Activated CD8-positive, alpha-beta memory T cell treated with anti-CD3 and anti-CD28 coated beads for 36 hours (primary cell): ENCODE measurements at regions not wholly inside any gene's neighbourhood (a gene's known extent, or its start where the extent isn't known, plus 50 kb on each side); places are given as distances from the start of the nearest gene placed in this dataset.

Experiments
- CTCF ChIA-PET: fragments of 350-600 bp; sonication (Branson Sonifier 250); formaldehyde crosslinking; loops from one replicate; lab custom pipeline; 2021; ENCODE audit warnings: antibody characterized with exemption; lab: Charles Lee
- POLR2A ChIA-PET: fragments of 350-600 bp; sonication (Branson Sonifier 250); formaldehyde crosslinking; loops from one replicate; lab custom pipeline; 2021; ENCODE audit warnings: antibody characterized with exemption; lab: Charles Lee

DNA sequence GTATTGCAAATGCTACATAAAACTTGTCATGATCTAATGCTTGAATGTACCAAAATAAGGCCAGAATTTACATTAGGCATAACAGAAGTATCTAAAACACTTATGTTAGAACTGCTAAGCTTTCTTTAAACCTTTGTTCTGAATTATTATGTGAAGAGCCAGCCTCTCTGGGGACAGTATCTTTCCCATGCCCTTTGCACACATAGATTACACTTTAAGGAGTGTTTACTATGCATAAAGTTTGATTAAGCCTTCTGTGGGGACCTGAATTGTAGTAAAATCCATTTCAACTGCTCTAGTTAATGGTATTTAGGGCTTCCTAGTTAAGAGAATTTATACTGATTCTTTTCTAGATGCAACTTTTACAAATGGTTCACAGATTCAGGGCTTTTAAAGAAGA is 444.7 kb downstream of the IPMK start:
- CTCF ChIA-PET: no interaction called here
- POLR2A ChIA-PET: no interaction called here

DNA sequence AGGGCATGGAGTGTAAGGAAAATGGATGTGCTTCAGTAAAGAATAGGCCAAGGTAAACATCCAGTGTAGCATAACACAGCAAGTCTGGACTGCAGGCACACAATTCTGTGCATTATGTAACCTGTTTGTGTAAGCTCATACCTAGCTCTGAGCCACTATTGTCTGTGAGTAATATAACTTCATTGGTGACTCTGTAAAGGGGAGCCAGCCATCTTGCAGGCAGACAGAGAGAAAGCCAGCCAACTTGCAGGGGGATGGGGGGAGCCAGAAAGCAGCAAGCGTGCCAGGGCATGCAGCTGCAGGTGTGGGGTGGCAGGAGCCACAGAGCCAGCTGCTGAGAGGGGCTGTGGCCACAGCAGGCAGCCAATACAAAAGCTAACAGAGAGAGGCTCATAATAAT is 449.2 kb downstream of the IPMK start:
- ChIA-PET POLR2A (no interaction called here), CTCF (no interaction called here)

DNA sequence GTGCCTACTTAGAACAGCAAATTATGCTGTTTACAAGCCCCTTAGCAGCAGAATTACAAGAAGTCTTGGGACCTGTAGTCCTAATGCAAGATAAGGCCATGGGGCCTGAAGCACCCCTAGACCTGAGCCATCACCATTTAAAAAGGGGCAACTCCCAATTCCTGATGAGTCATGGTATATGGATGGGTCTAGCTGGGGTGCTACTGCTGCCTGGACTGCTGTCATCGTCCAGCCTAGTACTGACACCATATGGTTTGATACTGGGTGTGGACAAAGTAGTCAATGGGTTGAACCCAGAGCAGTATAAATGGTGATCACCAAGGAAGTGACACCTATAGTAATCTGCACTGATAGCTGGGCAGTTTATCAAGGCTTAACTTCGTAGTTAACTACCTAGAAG is 450.0 kb downstream of the IPMK start:
- CTCF ChIA-PET: no interaction called here
- POLR2A ChIA-PET: no interaction called here

DNA sequence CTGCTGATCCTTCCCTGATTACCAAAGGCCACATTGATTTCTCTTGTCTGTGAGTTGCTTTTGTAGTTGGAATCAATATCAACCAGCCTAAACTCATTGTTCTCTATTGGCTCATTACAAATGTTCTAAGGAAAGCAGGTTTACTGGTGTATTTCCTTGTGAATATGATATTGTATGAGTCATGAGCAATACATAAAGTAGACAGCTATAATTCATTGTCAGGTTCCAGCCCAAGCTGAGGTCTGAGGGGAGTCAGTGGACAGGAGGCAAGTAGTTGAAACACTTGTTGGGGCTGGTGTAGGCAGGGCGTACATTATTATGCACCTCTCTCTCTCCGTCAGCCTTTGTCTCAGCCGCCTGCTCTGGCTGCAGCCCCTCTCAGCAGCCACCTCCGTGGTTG is 451.7 kb downstream of the IPMK start:
- CTCF ChIA-PET: no interaction called here
- POLR2A ChIA-PET: no interaction called here

DNA sequence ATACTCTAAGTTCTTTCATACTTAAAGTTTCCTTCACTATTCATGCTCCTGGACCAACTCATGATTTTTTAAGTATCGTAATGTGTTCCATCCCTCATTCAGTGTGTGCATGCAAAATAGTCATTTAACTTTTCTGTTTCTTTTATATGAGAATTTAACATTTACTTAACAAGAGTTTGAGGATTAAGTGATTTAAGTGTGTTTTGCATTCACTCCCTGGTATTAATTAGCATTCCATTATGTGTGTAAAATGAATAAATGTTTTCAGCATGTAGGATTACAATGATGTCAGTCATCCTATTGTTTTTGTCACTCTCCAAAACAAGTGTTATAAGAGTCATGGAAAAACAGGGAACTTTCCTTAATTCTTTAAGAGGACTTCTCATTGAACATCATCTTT is 457.7 kb downstream of the IPMK start:
- CTCF ChIA-PET: no interaction called here
- POLR2A ChIA-PET: no interaction called here

DNA sequence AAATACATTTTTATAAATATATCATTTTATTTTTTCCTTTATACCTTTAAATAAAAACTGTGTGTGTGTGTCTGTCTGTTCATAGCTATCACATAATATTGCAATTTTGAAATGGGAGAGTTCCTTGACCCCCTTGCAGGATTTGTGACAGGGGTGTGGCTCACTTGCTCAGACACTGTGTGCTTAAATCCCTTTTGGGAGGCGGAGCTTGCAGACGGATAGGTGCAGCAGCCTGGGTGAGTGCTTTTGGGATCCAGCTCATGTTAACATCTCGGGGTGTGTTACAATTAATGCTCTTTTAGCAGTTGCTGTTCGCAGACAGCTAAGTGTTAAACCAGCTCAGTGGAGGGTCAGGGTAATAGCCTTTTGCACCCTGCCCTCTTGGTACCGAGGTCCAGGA is 459.8 kb downstream of the IPMK start:
- POLR2A ChIA-PET: no interaction called here
- CTCF ChIA-PET: no interaction called here

DNA sequence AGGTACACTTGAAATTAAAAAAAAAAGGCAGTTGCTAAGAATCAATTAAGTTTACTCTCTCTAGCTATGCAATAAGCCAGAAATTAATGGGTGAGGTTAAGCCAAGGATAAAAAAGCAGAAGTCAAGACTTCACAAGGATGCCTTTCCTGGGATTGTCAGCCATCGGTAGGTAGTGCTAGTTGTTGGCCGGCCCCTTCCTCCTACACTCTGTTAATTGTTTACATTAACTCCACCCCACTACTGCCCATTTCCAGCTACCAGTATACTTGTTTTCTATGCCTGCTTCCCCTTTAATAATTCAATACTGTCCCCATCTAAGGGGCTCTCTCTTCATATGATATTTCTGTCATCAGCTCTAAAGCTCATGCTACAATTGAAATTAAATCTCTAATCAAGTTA is 461.0 kb downstream of the IPMK start:
- ChIA-PET CTCF (no interaction called here), POLR2A (no interaction called here)

DNA sequence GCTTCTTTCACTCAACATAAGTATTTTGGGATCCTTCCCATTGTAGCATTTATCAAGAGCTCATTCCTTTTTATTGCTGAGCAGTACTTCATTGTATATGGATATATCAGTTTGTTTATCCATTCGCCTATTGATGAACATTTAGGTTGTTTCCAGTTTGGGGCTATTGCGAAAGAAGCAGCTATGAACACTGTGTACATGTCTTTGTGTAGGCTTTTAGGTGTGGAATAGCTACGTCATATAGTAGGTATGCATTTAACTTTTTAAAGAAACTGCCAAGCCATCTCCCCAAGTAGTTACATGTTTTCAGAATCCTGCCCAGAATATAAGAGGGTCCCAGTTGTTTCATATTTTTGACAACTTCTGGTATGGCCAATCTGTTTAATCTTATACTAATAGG is 468.1 kb downstream of the IPMK start:
- CTCF ChIA-PET: no interaction called here

DNA sequence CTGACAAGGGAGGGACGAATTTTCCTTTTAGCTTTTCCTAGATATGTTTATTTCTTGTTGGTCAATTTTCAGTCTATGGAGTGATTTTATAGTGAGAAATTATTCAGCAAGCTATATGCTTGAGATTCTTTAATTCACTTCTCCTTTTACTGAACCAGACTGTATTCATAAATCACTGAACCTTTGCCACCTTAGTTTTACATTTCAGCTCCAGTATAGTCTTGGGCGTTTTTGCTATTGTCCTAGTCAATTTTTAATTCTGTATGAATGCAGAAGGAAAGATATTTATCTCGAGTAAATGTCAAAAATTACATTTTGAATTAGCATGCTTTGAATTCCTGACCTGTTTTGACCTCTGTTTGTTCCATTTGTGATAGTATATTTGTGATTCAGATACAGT is 468.9 kb downstream of the IPMK start:
- POLR2A ChIA-PET: no interaction called here
- CTCF ChIA-PET: no interaction called here

More for the DNA sequence above, 468.1 kb downstream of the IPMK start:
- POLR2A ChIA-PET: no interaction called here

DNA sequence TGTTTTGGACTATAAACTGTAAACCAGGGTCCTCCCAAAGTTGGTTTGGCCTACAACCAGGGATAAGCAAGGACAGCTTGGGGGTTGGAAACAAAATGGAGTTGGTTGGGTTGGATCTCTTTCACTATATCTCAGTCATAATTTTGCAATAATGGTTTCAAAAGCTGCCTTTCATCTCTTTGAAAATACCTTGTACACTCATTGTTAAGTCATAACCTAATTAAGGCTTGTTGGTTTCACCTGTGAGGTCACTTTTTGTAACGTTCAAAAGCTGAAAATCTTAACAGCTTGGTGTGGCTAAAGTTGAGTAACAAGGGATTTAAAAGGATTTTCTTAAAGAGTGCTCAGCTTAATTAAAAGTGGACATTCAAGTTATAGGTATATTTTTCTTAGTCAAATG is 476.1 kb downstream of the IPMK start:
- POLR2A ChIA-PET: no interaction called here
- CTCF ChIA-PET: no interaction called here

DNA sequence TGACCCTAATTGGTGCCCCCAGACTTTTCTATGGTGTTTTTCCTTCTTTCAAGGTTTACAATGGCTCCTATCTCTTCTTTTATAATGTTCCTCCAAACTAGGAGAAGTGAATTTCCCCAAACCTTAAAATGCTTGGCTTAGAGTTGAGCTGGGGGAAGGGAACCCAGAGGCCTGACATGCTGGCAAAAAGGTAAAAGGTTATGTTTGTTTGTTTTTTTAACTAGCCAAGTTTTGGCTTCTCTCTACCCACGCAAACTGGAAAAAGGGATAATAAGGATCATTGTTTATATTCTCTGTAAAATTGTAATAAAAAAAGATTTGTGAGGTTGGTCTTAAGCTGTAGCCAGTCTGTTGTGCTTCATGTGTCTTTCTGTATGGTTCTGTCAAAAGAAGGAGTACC is 477.0 kb downstream of the IPMK start:
- CTCF ChIA-PET: no interaction called here
- POLR2A ChIA-PET: no interaction called here

DNA sequence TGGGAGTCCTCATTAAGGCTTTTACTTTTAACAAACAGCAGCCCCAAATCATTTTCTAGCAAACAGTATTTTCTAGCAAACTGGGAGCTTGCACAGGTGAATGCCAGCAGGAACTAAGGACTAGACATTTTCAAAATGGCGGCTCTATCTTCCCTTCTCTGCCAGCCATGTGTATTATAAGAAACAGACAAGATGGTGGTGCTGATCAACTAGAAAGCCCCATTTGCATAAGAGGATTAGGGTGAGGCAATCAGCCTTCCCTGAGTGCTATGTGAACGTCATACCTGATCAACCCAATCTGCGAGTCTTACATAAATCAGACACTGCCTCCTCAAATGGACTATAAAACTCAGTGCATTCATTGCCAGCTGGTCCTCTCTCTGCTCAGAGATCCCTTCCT is 479.6 kb downstream of the IPMK start:
- ChIA-PET POLR2A (no interaction called here), CTCF (no interaction called here)

DNA sequence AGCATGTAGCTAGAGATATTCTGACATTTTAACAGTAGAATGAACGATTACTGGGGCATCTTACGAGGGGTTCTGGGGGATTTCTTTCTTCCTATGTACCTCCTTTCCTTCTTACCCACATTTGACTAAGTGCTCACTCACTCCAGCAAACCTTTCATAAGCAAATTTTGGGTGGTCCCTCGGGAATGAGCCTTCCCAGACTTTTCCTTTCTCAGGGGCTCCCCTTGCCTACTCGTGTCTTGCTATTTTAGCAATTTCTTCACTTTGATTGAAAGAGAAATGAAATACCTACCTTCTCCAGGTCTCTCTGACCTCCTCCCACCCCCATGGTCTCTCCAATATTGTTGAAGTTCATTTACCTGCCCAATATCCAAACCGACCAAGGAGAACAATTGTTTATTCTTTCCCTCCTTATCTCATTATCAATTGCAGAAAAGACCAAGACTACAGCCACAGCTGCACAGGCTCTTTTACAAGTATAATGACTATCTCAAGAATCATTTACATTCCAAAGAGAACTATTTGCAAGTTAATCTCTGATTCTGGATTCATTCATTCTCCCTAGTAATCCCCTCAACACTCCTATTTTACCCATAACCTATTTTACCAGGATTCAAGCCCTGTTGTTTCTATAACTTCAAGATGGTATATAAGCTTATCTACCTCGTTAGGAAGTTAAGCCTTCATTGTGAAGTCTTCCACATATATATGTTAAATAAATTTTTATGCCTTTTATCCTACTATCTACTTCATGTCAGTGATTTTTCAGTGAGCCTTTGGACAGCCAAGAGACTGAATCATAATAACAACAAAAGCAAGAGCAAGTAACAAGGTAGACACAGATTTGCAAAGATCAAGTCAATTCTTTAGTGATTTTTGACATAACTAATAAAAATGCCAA is 480.6 kb downstream of the IPMK start:
- ChIA-PET POLR2A (no interaction called here), CTCF (no interaction called here)

DNA sequence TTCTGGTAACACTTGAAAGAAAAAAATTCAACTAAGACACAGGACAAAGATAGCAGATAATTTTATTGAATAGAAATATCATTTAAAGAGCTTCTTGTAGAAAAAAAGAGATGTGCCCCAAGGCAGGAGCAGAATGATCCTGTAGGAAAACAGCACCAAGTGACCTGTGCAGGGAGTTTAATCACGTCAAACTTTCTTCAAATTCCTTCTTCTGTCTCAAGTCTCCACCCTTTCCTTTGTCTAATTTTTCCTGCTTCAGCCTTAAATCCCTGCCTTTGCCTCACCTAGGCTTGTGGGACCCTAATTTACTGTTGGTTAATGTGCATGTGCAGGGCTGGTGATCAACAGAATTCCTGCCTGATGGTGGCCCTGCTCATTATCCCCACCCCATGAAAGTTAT is 481.4 kb downstream of the IPMK start:
- CTCF ChIA-PET: no interaction called here
- POLR2A ChIA-PET: no interaction called here

DNA sequence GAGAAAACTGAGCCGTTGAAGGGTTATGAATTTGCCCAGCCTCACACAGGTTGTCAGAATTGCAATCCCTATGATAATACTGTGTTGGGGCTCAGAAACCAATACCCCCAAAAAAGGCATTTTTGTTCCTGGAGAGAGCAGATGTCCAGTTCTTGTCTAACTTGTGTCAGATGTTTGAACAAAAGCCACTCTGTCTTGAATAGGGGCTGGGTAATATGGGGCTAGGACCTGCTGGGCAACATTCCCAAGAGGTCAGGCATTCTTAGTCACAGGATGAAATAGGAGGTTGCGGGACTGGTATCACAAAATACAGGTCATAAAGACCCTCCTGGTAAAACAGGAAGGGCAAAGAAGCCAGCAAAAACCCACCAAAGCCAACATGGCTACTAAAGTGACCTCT is 482.1 kb downstream of the IPMK start:
- ChIA-PET POLR2A (no interaction called here), CTCF (no interaction called here)

DNA sequence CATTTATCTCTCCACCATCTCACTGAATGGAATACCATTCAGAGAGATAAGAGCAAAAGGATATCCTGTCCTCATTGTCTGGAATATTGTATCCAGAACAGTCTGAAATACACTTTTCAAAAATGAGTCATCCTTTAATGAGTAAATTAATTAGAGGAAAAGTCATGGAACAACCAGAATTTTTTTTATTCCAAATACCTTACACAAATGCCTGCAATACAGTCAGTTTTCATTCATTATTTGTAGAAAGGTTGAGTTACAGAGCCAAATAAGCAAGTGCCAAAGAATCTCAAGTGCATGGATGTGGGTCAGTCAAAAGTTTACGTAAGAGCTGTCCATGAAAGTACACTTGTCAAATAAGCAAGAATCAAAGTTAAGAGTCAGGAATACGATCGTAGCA is 482.6 kb downstream of the IPMK start:
- ChIA-PET POLR2A (no interaction called here), CTCF (no interaction called here)

DNA sequence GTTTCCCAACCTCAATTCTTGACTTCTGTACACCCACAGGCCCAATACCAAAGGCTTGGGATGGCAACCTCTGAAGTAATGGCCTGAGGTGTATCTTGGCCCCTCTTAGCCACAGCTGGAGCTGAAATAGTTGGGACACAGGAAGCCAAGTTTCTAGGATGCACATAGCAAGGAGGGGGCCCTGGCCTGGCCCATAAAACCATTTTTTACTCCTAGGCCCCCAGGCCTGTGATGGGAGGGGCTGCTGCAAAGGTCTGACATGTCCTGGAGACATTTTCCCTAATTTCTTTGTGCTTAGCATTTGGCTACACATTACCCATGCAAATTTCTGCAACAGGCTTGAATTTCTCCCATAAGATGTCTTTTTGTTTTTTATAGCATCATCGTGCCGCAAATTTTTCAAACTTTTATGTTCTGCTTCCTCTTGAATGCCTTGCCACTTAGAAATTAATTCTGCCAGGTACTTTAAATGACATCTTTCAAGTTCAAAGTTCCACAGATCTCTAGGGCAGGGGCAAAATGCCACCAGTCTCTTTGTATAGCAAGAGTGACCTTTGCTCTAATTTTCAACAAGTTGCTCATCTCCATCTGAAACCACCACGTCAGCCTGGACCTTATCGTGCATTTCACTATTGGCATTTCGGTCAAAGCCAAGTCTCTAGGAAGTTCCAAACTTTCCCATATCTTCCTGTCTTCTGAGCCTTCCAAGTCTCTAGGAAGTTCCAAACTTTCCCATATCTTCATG is 490.8 kb downstream of the IPMK start:
- ChIA-PET POLR2A (no interaction called here), CTCF (no interaction called here)

DNA sequence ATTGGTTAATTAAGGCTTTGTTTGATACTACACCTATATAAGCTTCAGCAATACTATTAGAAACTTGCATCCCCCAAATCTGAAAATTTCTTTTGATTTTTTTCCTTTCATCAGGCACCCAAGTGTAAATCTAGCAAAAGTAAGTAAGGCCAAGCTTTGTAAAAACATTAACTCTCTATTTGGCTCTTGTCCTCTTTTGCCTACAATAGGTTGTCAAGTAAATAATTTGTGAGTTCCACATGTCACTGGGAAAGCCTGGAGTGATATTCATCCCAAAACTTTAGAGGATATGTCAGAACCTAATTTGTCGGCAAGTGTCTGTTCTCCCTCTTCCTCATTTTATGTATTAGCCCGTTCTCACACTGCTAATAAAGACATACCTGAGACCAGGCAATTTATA is 492.4 kb downstream of the IPMK start:
- POLR2A ChIA-PET: no interaction called here
- CTCF ChIA-PET: no interaction called here

DNA sequence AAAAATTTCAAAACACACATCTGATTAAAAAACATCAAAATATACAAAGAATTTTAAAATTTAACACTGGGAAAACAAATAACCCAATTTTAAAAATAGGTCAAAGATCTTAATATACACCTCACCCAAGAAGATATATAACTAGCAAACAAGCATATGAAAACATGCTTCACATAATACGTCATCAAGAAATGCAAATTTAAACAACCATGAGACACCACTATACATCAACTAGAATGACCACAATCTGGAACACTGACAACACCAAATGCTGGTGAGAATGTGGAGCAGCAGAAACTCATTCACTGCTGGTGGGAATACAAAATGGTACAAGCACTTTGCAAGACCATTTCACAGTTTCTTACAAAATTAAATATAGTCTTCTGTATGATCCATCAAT is 498.4 kb downstream of the IPMK start:
- POLR2A ChIA-PET: no interaction called here
- CTCF ChIA-PET: no interaction called here

DNA sequence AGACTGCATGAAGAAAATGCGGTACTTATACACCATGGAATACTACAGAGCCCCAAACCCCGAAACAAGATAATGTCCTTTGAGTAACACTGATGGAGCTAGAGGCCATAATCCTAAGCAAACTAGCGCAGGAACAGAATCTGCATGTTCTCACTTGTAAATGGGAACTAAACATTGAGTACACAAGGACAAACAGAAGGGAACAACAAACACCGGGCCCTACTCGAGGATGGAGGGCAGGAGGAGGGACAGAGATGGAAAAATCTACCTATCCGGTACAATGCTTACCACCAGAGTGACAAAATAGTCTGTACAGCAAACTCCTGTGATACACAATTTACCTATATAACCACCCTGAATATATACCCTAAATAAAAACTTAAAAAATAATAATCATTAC is 507.9 kb downstream of the IPMK start:
- POLR2A ChIA-PET: no interaction called here
- CTCF ChIA-PET: no interaction called here

DNA sequence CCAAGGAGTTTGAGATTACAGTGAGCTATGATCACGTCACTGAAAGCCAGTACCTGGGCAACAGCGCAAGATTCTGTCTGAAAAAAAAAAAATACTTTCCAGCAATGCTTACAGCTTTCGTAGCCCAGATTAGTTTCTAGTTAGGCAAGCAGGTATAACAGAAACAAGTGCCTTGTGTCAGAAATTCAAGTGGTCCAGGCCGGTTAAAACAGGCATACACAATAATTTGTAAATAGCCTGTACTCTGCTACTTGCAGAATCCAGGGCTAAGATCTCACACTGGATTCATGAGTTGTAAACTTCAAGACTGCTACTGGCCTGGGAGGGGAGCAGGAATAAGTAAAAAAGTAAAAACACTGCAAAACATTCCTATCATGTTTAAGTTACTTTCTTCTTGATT is 512.9 kb downstream of the IPMK start:
- ChIA-PET CTCF (no interaction called here), POLR2A (no interaction called here)
